ENCODE measurements at regions not wholly inside any gene's neighbourhood (a gene's known extent, or its start where the extent isn't known, plus 50 kb on each side); places are given as distances from the start of the nearest gene placed in this dataset.

DNA sequence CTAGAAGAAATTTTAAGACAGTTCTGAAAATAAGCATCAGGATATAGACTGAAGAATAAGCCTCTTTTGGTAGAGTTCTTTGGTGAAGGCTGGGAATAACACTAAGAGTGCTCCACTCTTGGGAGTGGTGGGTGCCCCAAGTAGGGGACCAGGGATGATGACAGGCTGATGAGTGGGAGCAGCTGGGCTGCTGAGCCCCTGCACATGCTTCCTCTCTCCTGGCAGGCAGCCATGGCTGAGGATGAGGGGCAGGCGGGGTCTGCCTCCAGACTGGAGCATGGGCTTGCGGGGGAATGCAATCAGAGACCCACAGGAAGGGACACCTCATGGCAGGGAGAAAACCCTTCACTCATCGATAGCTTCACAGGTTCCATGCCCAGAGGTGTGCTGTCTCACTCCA lies 72.6 kb upstream of the RORA start (continued):
- TF ChIP-seq, protein P1, sequence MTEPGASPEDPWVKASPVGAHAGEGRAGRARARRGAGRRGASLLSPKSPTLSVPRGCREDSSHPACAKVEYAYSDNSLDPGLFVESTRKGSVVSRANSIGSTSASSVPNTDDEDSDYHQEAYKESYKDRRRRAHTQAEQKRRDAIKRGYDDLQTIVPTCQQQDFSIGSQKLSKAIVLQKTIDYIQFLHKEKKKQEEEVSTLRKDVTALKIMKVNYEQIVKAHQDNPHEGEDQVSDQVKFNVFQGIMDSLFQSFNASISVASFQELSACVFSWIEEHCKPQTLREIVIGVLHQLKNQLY (CRISPR knock-in tag; IDR thresholded peaks at IDR 0.05): no peak
- TF ChIP-seq NR1H2 (CRISPR knock-in tag; IDR thresholded peaks at IDR 0.05) (no peak), GRHL2 (CRISPR knock-in tag; IDR thresholded peaks at IDR 0.05; ENCODE audit: insufficient replicate concordance, severe bottlenecking) (no peak), NFYB (CRISPR knock-in tag; conservative IDR thresholded peaks at IDR 0.05; ENCODE audit: low read depth) (no peak), CBFB (CRISPR knock-in tag; IDR thresholded peaks at IDR 0.05; ENCODE audit: low read depth) (no peak)

DNA sequence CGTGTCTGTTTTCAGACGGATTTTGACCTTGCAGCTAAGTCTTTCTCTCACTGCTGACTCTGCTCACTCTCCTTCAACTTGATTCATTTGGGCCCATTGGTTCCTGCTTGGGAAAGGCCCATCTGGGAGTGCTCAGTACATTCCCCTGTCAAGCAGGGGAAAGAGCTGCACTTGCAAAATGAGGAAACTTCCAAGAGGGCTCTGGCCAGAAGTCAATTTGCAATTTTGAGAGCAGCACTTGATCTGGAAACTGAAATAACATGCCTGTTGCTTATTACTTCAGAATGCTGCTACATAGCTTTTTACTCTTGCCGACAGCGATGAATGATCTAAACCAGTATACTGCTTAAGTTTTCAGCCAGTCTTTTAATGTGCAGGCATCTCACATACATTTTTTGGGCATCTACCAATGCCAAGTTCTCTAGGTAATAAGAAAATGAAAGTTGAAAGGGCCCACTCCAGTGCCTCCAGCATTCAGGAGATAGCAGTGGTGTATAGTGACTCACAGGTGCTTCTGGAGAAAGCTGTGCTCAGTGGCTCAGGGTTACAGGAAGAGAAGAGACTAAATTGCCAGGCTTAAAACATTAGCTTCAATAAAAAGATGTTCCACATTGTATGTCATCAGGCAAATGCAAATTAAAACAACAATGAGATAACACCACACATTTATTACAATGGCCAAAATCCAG lies 70.1 kb upstream of the RORA start:
- H3K27me3 Mint-ChIP-seq (ENCODE audit: low read depth): no peaks in the 10 kb centered on the region; the same call in 1 of the 2 replicates
- H3K36me3 Mint-ChIP-seq: 0 out of 2 replicates have a peak, but pooled peaks cover 2% of the 10 kb centered on the region
- H3K27ac Mint-ChIP-seq: no peak overlapping the region
- no peak overlapping the region for H3K4me3 Mint-ChIP-seq
- CTCF ChIA-PET: interaction anchor here (1.4 kb wide), 1 partner anchor 104 kb away, joined by 3 read pairs; no protein-coding TSS in a partner anchor
- DNase-seq (ENCODE audit: low spot score): no peak
- no peak for ATAC-seq
- POLR2A ChIA-PET: no interaction called here
- TF ChIP-seq PRRX2 (CRISPR knock-in tag; IDR thresholded peaks at IDR 0.05): no peak
- no peak for TF ChIP-seq RORB (CRISPR knock-in tag; IDR thresholded peaks at IDR 0.05)
- TF ChIP-seq NR3C1 (CRISPR knock-in tag; conservative IDR thresholded peaks at IDR 0.05; ENCODE audit: low read depth): no peak
- TF ChIP-seq, protein P2, sequence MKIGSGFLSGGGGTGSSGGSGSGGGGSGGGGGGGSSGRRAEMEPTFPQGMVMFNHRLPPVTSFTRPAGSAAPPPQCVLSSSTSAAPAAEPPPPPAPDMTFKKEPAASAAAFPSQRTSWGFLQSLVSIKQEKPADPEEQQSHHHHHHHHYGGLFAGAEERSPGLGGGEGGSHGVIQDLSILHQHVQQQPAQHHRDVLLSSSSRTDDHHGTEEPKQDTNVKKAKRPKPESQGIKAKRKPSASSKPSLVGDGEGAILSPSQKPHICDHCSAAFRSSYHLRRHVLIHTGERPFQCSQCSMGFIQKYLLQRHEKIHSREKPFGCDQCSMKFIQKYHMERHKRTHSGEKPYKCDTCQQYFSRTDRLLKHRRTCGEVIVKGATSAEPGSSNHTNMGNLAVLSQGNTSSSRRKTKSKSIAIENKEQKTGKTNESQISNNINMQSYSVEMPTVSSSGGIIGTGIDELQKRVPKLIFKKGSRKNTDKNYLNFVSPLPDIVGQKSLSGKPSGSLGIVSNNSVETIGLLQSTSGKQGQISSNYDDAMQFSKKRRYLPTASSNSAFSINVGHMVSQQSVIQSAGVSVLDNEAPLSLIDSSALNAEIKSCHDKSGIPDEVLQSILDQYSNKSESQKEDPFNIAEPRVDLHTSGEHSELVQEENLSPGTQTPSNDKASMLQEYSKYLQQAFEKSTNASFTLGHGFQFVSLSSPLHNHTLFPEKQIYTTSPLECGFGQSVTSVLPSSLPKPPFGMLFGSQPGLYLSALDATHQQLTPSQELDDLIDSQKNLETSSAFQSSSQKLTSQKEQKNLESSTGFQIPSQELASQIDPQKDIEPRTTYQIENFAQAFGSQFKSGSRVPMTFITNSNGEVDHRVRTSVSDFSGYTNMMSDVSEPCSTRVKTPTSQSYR (CRISPR knock-in tag; IDR thresholded peaks at IDR 0.05): no peak
- no peak for TF ChIP-seq KAT7 (CRISPR knock-in tag; IDR thresholded peaks at IDR 0.05; ENCODE audit: borderline replicate concordance)
- TF ChIP-seq ZNF396 (CRISPR knock-in tag; IDR thresholded peaks at IDR 0.05; ENCODE audit: borderline replicate concordance): no peak
- no peak for TF ChIP-seq ZNF263 (CRISPR knock-in tag; IDR thresholded peaks at IDR 0.05; ENCODE audit: low read depth)
- H3K4me1 Mint-ChIP-seq: no peaks in the 10 kb centered on the region
- peaks cover 26% of the 10 kb centered on the region for H3K9me3 Mint-ChIP-seq

DNA sequence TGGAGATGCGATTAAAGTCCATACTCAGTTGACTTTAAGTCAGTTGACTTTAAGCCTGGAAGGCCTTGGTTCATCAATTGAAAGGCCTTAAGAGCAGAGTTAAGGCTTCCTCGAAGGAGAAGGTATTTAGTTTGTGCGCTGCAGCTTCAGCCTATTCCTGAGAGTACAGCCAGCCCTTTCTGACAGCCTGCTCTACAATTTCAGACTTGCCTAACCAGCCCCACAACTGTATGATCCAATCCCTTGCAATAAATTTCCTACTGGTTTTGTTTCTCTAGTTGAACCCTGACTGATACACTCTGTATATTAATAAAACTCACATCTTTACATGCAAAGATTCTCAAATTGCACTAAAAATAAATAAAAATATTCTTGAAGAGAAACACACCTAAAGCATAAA lies 66.1 kb upstream of the RORA start:
- Mint-ChIP-seq H3K4me3 (no peak overlapping the region), H3K4me1 (no peaks in the 10 kb centered on the region), H3K36me3 (0 out of 2 replicates have a peak, but pooled peaks cover 2% of the 10 kb centered on the region), H3K9me3 (peaks cover 14% of the 10 kb centered on the region), H3K27ac (no peak overlapping the region), H3K27me3 (ENCODE audit: low read depth) (no peaks in the 10 kb centered on the region)
- TF ChIP-seq, protein P3, sequence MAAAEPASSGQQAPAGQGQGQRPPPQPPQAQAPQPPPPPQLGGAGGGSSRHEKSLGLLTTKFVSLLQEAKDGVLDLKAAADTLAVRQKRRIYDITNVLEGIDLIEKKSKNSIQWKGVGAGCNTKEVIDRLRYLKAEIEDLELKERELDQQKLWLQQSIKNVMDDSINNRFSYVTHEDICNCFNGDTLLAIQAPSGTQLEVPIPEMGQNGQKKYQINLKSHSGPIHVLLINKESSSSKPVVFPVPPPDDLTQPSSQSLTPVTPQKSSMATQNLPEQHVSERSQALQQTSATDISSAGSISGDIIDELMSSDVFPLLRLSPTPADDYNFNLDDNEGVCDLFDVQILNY (CRISPR knock-in tag; IDR thresholded peaks at IDR 0.05): no peak
- TF ChIP-seq ZNF396 (CRISPR knock-in tag; IDR thresholded peaks at IDR 0.05; ENCODE audit: borderline replicate concordance) (no peak), NFYB (CRISPR knock-in tag; conservative IDR thresholded peaks at IDR 0.05; ENCODE audit: low read depth) (no peak), MXD4 (CRISPR knock-in tag; IDR thresholded peaks at IDR 0.05; ENCODE audit: borderline replicate concordance) (no peak), SP1 (CRISPR knock-in tag; conservative IDR thresholded peaks at IDR 0.05) (no peak), RELA (CRISPR knock-in tag; IDR thresholded peaks at IDR 0.05; ENCODE audit: borderline replicate concordance) (no peak), CREB1 (CRISPR knock-in tag; IDR thresholded peaks at IDR 0.05) (no peak), NR3C1 (CRISPR knock-in tag; conservative IDR thresholded peaks at IDR 0.05; ENCODE audit: low read depth) (no peak), ELF4 (CRISPR knock-in tag; IDR thresholded peaks at IDR 0.05; ENCODE audit: low read depth) (no peak), NFATC4 (CRISPR knock-in tag; IDR thresholded peaks at IDR 0.05) (no peak), JAZF1 (CRISPR knock-in tag; IDR thresholded peaks at IDR 0.05) (no peak)
- TF ChIP-seq, protein P4, sequence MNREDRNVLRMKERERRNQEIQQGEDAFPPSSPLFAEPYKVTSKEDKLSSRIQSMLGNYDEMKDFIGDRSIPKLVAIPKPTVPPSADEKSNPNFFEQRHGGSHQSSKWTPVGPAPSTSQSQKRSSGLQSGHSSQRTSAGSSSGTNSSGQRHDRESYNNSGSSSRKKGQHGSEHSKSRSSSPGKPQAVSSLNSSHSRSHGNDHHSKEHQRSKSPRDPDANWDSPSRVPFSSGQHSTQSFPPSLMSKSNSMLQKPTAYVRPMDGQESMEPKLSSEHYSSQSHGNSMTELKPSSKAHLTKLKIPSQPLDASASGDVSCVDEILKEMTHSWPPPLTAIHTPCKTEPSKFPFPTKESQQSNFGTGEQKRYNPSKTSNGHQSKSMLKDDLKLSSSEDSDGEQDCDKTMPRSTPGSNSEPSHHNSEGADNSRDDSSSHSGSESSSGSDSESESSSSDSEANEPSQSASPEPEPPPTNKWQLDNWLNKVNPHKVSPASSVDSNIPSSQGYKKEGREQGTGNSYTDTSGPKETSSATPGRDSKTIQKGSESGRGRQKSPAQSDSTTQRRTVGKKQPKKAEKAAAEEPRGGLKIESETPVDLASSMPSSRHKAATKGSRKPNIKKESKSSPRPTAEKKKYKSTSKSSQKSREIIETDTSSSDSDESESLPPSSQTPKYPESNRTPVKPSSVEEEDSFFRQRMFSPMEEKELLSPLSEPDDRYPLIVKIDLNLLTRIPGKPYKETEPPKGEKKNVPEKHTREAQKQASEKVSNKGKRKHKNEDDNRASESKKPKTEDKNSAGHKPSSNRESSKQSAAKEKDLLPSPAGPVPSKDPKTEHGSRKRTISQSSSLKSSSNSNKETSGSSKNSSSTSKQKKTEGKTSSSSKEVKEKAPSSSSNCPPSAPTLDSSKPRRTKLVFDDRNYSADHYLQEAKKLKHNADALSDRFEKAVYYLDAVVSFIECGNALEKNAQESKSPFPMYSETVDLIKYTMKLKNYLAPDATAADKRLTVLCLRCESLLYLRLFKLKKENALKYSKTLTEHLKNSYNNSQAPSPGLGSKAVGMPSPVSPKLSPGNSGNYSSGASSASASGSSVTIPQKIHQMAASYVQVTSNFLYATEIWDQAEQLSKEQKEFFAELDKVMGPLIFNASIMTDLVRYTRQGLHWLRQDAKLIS (CRISPR knock-in tag; IDR thresholded peaks at IDR 0.05; ENCODE audit: borderline replicate concordance): no peak
- TF ChIP-seq, protein P5, sequence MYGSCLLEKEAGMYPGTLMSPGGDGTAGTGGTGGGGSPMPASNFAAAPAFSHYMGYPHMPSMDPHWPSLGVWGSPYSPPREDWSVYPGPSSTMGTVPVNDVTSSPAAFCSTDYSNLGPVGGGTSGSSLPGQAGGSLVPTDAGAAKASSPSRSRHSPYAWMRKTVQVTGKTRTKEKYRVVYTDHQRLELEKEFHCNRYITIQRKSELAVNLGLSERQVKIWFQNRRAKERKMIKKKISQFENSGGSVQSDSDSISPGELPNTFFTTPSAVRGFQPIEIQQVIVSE (CRISPR knock-in tag; IDR thresholded peaks at IDR 0.05; ENCODE audit: borderline replicate concordance): no peak
- no peak for DNase-seq (ENCODE audit: low spot score)
- POLR2A ChIA-PET: no interaction called here
- CTCF ChIA-PET: no interaction called here
- ATAC-seq: no peak

All from WTC11 (cell line).